ENCODE measurements at regions not wholly inside any gene's neighbourhood (a gene's known extent, or its start where the extent isn't known, plus 50 kb on each side); places are given as distances from the start of the nearest gene placed in this dataset.
"Not testable (repeated sequence)": the region's sequence is repeated elsewhere in the genome, so short reads cannot be mapped to it uniquely, and the experiment has no call there.

DNA sequence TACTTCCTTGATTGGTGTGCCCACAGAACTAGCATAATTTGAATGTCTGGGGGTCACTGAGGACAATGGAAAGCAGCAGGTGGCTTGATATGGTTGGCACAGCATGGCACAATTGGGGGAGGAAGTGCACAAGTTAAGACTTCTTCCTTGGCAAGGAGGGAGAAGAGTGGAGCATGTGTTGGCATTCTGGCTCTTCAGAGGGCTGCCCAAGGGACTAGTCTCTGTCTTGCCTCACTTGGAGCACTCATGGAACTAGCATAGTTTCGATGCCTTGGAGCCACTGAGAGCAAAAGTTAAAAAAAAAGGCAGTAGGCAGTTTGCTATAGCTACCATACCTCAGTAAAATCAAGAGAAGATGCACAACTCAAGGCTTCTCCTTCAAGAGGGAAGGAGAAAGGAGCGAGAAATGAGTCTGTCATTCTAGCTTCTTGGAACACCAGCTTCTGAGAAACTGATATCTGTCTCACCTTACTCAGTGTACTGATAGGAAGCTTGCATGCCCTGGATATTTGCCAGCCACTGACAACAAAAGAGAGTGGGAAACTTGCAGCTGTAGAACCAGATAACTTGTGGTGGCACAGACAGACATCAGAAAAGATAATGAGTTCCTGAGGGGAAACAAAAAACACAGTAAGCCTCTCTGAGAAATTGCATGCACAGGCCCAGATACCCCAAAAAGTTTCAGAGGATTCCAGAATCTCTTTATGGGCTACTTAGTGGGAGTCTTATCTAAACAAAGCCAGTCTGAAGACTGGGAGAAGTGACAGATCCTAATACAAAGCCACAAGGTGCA lies 207.5 kb upstream of the SAMSN1 start:
- DNase-seq = peak in 1 of 5 experiments; percentile 33

DNA sequence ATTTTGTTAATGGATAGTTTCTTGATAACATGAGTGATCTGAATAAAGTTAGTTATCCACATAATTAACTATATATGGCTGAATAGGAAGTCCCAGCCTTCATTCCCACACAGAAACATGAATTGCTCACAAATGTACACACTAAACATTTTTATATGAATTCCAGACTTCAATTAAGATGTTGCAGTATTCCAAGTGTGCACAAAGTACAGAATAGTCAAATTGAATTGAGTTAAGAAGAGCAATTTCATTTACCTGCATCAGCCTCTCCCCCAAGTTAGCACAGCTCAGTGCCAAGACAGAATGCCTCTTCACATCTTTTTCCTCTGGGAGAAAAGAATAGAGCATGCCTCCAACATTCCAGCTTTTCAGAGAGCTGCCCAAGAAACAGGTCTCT lies 207.0 kb upstream of the SAMSN1 start:
- DNase-seq = no peak

DNA sequence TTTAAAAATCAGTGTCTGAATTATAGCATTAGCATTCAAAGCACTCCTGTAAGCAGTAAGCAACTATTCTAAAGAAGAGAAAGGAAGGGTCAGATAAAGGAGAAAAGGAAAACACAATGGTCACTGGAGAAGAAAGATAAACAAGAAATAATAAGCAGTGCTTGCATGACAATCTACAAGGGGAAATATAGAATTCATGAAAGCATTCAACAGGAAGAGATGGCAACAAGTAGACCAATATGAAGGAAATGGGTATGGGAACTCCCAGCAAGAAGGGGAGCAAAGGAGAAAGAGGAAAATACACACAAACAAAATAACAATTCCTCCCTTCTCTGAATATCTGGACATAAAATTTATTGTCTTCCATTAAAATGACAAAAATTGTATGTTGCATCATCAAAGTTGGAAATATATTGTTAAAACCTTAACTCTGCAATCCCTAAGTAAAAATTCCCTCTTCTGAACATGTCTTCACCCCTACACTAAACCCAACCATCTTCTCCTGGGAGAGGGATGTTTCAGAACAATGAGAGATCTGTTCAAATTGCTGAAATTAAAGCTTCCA lies 206.3 kb upstream of the SAMSN1 start:
- no peak for DNase-seq

DNA sequence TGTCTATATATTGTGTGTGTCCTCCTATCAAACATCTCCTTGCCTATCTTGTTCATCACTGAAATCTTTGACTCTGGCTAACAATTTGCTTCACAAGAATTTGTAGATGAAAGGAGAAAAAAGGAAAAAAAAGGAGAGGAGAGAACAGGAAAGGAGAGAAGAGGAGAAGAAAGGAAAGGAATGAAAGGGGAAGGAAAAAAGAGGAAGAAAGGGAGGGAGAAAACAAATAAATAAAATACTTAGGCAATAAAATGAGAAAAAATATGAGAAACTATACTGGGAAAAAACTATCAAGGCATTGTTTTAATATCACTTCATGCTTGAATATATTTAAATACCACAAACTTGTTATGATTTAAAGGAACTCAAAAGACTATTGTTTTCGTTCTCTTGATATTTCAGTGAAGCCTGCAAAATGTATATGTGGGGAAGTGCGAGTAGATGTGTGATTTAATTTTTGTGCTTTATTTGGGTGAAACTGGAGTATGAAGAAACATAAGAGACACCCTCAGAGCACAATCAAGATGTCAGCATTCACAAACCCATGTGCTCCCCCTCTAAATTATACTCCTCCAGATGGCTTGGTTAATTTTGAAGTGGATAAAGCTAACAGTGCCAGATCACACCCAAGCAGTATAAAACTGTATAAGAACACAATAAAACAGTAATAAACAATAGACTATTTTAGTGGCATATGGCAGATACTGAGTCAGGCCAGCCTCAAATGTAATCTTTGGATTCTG lies 205.7 kb upstream of the SAMSN1 start:
- DNase-seq = no peak

DNA sequence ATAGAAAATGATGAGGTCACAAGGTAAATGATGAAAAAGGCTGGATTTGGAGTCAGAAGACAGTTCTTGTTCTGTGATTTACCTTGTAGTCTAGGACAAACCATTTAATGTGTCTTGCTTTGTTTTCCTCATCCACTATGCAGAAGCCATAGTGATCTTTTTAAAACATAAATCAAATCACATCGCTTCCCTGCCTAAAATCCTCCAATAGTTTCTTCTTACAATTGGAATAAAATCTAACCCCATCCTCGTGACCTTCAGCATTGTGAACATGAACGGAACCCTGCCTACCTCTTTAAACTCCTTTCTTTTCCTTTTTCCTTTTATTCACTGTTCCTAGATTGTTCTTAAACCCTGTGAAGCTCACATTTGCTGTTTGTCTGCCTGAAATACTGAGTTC lies 204.9 kb upstream of the SAMSN1 start:
- DNase-seq = no peak

DNA sequence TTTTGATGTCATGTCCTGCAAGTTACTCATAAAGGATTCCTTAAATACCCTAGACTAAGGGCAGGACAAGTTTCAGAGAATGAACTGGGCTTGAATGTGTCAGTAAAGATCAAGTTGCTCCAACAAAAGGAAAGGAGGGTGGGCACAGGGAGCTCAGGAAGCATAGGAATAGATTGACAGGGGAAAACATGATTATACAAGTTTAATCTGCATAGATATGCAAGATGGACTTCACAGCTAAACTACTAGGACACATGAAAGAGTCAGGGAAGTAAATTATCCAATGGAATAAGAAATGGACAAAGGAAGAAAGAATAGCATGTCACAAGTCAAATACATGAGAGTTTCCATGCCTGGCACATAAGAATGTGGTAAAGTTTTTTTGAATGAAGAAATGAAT lies 203.9 kb upstream of the SAMSN1 start:
- no peak for DNase-seq

DNA sequence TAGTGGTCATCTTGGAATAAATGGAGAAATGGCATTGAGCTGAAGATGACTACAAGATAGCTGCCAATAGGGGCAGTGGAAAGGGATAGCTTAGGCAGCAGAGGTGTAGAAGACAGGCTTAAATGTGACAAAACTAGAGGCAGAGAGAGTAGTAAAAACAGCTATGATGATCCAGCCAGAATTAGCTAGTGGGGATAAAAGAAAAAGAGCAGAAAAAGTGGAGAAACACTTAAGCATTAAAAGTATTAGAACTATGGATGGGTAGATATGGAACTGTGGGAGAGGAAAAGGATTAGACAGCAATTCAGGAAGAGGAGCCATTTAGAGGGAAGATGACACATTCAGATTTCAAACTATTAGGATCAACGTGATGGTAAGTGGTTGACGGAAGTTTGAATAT lies 202.5 kb upstream of the SAMSN1 start:
- DNase-seq = no peak

DNA sequence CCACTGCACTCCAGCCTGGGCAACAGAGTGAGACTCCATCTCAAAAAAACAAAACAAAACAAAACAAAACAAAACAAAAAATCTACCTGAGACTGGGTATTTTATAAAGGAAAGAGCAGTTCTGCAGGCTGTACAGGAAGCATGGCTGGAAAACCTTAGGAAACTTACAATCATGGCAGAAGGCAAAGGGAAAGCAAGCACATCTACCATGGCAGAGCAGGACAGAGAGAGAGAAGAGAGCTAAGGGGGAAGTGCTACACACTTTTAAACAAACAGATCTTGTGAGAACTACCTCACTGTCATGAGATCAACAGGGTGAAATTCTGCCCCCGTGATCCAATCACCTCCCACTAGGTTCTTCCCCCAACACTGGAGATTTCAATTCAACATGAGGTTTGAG lies 198.3 kb upstream of the SAMSN1 start:
- DNase-seq = no peak

DNA sequence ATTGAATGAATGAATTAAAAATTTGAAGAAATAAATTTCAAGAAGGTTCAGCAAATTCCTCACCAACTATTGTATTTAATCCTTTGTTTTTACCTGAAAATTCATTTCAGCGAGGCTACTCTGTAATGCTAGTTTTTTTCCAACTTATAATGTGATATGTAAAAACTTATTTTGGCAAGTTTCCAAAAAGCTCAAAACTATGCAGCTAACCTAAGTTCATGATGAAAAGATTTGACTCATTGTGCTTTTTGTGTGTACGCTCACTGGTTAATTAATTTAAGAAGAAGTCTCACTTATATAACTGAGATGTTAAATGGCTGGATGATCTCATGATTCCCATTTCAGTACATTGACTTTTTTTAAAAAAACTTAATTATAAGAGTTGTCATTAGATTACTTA lies 196.0 kb upstream of the SAMSN1 start:
- no peak for DNase-seq

DNA sequence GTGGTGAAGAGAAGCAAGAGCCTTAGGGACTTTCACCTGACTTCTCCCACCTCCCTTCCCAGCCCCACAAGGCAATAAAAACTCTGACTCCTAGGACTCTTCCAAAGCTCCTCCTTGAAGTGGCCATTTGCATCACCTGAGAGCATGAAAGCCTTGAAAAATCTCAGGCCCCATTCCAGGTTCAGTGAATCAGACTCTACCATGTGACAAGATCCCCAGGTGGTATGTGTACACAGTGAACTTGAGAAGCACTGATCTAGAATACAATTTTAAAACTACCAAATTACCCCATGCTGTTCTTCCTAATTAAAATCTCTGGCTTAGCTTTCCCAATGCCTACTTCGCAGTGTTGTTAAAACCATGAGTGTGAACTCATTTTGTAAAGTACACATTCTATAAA lies 195.1 kb upstream of the SAMSN1 start:
- no peak for DNase-seq

DNA sequence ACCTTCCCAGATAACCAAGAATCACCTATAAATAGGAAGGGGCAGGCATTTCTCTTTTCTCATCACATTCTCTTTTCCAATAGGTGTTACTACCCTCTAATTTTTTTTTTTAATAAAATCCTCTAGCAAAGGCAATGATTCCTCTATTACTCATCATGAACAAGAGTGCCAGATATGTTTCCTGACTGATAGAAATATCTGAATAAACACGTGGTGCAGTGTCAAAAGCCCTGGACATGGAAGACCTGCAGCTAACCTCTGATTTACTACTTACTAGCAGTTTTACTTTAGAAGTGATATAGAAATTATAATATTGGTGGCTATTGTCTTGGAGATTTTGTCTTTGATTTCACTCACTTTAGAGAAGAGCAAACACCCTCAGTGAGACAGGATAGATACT lies 194.6 kb upstream of the SAMSN1 start:
- DNase-seq = no peak

DNA sequence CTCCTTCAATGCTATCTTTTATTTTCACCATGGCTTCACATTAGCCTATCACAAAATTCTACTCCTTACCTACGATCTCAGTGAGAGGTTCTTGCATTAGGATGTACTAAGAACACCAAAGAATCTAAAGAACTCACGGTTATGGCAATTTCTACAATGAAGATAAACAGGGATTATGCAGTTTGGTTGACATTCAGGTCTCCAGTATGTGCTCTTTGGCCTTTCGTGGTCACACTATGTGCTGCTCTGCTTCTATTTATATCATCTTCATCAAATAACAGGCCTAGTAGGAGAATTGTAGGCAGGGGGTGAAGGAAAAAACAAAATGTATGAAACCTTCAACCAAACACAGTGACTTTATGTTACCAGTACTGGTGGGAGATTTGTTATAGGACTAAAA lies 194.0 kb upstream of the SAMSN1 start:
- DNase-seq = no peak

DNA sequence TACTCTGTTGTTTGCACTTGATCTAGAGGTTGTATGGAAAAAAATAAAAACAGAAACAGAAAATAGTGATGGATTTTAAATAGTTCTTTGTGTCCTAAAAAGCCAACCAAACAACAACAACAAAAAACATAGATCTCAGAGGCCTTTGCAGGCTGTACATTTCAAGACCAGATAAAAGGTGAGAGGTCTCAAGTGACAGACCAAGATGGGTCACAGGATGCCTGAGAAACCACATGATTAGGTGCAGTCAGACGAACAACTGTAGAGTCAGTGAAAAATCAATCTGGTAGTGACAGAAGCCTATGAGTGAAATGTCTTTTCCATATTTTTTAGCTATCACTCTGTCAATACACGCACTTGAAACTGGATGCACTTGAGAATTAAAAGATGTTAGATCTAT lies 193.5 kb upstream of the SAMSN1 start:
- DNase-seq = peak in 1 of 5 experiments; percentile 24

DNA sequence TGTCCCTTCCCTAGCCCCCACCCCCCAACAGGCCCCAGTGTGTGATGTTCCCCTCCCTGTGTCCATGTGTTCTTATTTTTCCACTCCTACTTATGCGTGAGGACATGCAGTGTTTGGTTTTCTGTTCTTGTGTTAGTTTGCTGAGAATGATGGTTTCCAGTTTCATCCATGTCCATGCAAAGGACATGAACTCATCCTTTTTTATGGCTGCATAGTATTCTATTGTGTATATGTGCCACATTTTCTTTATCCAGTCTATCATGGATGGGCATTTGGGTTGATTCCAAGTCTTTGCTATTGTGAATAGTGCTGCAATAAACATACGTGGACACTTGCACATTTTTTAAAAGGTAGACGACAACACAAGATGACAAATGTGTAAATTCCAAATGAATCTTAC lies 192.5 kb upstream of the SAMSN1 start:
- DNase-seq = not testable (repeated sequence)

DNA sequence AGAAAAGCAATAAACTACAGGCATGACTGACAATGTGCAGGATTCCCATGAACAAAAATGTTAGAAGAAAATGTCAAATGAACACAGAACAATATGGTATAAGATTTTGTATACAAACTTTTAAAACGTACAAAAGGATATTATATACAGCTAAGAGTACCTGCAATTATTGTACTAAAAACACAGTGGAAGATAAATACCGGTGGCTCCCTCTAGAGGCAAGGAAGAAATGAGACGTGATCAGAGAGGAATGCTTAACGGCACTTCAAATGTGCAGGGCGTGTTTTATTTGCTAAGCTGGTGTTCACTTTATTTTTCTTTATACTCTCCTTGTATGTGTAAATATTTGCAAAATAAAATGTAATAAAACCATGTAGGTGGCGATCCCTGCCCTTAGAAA lies 191.8 kb upstream of the SAMSN1 start:
- DNase-seq = peak in 4 of 5 experiments; percentile 5 to 88 (median 18)

DNA sequence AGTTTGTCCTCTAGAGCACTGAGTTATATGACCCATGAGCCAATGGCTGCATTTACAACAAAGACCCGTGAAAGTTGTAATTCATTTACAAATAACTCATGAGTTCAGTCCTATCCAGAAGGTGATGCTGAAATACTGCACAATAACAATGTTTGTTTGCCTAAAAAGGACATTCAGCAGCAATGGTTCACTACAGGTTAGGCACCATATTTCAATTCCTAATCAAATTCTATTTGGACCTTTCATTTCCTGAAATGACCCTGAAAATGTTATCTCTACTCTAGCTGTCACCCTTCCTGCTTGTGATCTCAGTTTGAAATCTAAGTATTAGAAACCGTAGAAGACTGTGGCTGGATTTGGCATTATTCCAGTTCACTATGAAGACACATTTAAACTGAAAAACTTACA lies 191.2 kb upstream of the SAMSN1 start:
- peak in 1 of 5 experiments; percentile 58 for DNase-seq

DNA sequence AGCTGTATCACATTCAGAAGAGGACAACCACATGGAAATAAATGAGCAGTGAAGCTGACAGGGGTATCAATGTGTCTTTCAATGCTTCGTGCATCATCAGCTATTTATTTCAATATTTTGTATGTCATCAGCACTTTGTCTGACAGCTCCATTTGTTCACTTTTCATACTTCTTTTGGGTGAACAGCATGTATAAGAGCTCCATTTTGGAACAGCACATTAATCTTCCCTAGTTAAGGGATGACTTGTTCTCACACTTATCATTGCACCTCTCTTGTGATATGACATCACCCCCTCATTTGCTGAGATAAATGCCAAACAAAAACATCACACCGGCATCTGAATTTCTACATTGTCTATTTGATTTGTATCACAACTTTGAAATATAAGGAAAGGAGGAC lies 190.6 kb upstream of the SAMSN1 start:
- DNase-seq = peak in 1 of 5 experiments; percentile 37

DNA sequence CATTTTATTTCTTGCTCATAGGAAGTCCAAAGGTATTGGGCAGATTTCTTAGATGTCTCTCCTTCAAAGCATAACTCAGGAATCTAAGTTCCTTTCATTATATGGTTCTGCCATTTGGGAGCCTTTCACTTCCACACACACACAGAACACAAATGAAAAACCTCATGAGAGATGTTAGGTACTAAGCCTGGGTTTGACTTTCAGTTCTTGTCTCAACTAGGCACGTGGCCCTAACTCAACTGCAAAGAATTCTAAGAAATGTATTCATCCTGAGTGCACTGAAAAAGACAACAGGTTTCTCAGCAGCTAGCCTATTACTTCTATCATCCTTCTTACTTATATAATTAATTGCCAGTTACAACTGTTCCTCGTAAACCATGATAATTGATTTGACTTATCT lies 190.0 kb upstream of the SAMSN1 start:
- peak in 1 of 5 experiments; percentile 63 for DNase-seq

DNA sequence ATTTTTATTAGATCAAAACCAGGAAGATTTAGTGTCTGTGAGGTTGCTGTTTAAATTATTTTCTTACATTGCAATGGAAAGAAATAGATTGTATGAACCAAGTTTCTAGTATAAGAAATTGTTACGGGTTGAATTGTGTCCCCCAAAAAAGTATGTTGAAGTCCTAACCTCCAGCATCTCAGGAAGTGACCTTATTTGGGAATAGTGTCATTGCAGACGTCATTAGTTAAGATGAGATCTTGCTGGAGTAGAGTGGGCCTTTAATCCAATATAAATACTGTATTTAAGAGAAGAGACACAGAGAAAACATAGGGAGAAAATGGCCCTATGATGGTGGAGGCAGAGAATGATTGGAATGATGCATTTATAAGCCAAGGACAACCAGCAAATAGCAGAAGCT lies 188.7 kb upstream of the SAMSN1 start:
- no peak for DNase-seq

DNA sequence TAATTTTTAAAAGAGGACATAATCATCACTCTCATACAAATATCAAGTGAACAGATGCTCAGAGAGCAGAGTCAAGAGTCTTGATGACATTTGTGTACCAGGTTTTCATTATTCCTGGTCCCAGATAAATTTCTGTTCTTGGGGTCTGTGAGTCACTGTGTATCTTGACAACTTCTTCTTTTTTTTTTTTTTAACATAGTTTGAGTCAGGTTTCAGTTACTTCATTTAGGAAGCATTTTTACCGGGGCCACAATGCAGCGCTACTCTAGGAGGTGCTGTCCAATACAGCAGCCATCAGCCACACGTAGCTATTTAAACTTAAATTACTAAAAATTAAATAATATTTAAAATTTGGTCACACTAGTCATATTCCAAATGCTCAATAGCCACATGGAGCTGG lies 188.1 kb upstream of the SAMSN1 start:
- DNase-seq = no peak

DNA sequence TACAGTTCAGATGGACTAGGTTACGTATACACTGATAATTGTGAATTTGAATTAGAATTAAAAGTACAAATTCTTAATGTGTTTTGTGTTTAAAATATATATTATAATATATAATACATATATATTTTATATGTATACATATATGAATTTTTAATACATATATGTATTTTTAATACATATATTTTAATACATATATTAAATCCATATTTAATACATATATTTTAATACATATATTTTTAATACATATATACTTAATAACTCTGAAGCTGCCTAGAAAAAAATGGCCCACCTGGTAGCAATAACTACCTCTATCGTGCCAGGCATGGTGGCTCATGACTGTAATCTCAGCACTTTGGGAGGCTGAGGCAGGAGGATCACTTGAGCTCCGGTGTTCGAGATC lies 179.1 kb upstream of the SAMSN1 start:
- no peak for DNase-seq

DNA sequence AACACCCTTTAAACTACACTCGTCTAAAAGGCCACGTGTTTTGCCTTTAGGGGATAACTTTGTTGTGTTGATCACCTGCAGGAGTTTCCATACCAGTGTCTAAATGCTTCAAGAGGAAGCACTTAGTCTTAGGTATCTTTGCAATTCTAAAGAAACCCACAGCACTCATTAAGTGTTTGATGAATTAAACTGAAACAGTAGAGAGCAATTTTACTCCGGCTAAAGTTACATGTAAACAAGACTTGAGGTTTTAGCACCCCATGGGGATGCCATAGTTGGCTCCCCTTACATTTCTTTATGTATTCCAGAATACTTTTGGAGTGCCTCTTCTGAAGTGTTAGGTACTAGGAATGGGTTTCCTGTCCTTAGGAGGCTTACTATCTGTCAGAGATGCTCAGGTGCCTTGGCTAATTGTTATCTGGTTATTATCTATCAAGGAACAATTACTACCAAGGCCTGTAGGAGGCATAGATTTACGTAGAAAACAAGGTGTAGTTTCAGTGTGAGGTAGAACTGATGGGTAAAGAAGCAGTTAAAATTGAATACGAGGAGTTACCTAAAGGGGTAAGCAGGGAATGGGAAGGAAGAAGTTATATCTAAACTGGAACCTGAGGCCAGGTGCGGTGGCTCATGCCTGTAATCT lies 176.8 kb upstream of the SAMSN1 start:
- DNase-seq = peak in 1 of 5 experiments; percentile 92

DNA sequence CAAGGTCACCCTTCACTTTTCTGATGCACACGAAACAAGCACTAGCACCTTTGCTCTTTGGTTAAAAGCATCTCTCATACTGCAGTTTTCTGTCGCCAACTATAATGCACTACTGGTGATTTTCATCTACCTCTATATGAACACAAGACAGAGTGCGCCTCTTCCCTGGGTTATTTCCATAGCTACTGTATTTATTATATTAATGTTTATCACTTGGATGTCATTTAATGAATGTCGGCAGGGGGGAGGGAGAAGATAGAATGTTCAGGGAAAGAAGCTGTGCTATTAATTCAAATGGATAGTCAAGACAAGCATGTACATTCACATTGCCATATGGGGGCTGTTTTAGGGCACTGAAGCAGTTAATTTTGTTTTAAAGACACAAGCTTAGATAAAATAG lies 174.1 kb upstream of the SAMSN1 start:
- DNase-seq = no peak

DNA sequence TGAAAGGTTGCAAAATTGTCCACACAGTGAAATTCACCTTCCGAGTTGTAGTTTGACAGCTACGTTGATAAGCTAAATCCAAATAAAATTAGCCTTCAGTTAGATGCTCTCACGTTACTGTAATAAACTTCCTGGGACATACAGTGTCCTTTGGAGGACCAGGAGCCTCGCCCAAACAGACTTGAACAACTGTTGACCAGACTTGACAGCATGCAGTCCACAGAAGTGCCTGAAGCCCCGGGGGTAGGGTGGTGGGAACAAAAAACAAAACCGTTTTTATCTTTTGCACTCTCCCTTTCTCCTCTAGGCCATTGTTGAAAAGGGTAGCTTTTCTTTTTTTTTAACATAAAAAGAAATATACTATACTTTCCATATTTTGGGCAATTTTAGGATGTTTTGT lies 172.8 kb upstream of the SAMSN1 start:
- DNase-seq = no peak

All from T-helper 2 cell (primary cell).